Gastrocnemius medialis (tissue), 4 donors: ENCODE measurements at regions not wholly inside any gene's neighbourhood (a gene's known extent, or its start where the extent isn't known, plus 50 kb on each side); places are given as distances from the start of the nearest gene placed in this dataset.

Source experiments
- CTCF ChIP-seq, 5 experiments: fragments of 450-650 bp in 3 of 5; fragments of 200-600 bp in 2 of 5; sonication (generic) in 2 of 5; IDR thresholded peaks in 4 of 5; conservative IDR thresholded peaks in 1 of 5; 1 replicate in 4 of 5; 2 replicates in 1 of 5; pipeline ENCODE4 v1.5.1; 2016 to 2019; ENCODE audit warnings: antibody characterized with exemption in 5 of 5, mild to moderate bottlenecking in 3 of 5, moderate library complexity in 3 of 5
- POLR2A ChIP-seq, 2 donors: fragments of 450-650 bp; IDR thresholded peaks; one replicate each; pipeline ENCODE4 v1.6.1; 2017; ENCODE audit warnings: antibody characterized with exemption in 2 of 2, mild to moderate bottlenecking in 2 of 2, moderate library complexity in 2 of 2

- no peak for TF ChIP-seq POLR2A (IDR thresholded peaks at IDR 0.05)
- no peak for TF ChIP-seq CTCF (IDR thresholded peaks at IDR 0.05 in 4 of 5, conservative IDR thresholded peaks at IDR 0.05 in 1 of 5)
These were observed 140.0 kb downstream of the LTN1 start for GRCh38 chr21:28852706-28853105.
